GM23338 (cell line): ENCODE measurements at regions not wholly inside any gene's neighbourhood (a gene's known extent, or its start where the extent isn't known, plus 50 kb on each side); places are given as distances from the start of the nearest gene placed in this dataset.

Source experiments
- CREB1 ChIP-seq: fragments of 250-450 bp; sonication (Bioruptor Pico); IDR thresholded peaks from 2 replicates; pipeline ENCODE4 v1.5.0; 2020; ENCODE audit warnings: low read depth, mild to moderate bottlenecking, moderate library complexity
- EZH2 ChIP-seq: fragments of 200-600 bp; sonication (generic); IDR thresholded peaks from one replicate; pipeline ENCODE4 v1.8.0; 2017; ENCODE audit warnings: antibody characterized with exemption, mild to moderate bottlenecking, low read depth; ENCODE audit not compliant: unreplicated experiment
- EZH2phosphoT487 ChIP-seq: fragments of 200-600 bp; sonication (generic); IDR thresholded peaks from one replicate; pipeline ENCODE4 v1.8.1; 2018; ENCODE audit warnings: antibody characterized with exemption; ENCODE audit not compliant: unreplicated experiment
- JUNB ChIP-seq: IDR thresholded peaks from one replicate; pipeline ENCODE4 v1.6.1; 2016; ENCODE audit warnings: antibody characterized with exemption; ENCODE audit not compliant: unreplicated experiment
- NANOG ChIP-seq: IDR thresholded peaks from 2 replicates; pipeline ENCODE4 v1.6.1; 2016; ENCODE audit warnings: antibody characterized with exemption, borderline replicate concordance
- POLR2AphosphoS5 ChIP-seq: IDR thresholded peaks from 2 replicates; pipeline ENCODE4 v1.6.1; 2016; ENCODE audit warnings: antibody characterized with exemption, low read depth
- STAT1 ChIP-seq: IDR thresholded peaks from one replicate; pipeline ENCODE4 v1.6.1; 2016; ENCODE audit warnings: antibody characterized with exemption; ENCODE audit not compliant: unreplicated experiment
- ZNF331 ChIP-seq: fragments of 250-450 bp; sonication (Bioruptor Pico); IDR thresholded peaks from 2 replicates; pipeline ENCODE4 v1.5.0; 2020; ENCODE audit warnings: low read depth, mild to moderate bottlenecking, moderate library complexity
- TF ChIP-seq, protein P1 (sequence below), 2 experiments: fragments of 200-600 bp in 1 of 2; sonication (generic) in 1 of 2; conservative IDR thresholded peaks; 2 replicates each; pipeline versions ENCODE4 v1.5.1 to v1.6.1; 2016 to 2017; ENCODE audit warnings: antibody characterized with exemption in 2 of 2, low read depth in 2 of 2, mild to moderate bottlenecking in 2 of 2, moderate library complexity in 1 of 2
- TF ChIP-seq, protein P2 (sequence below): IDR thresholded peaks from 2 replicates; pipeline ENCODE4 v1.6.1; 2016; ENCODE audit warnings: antibody characterized with exemption
- TF ChIP-seq, protein P3 (sequence below): IDR thresholded peaks from one replicate; pipeline ENCODE4 v1.6.1; 2018; ENCODE audit warnings: antibody characterized with exemption; ENCODE audit not compliant: unreplicated experiment

DNA sequence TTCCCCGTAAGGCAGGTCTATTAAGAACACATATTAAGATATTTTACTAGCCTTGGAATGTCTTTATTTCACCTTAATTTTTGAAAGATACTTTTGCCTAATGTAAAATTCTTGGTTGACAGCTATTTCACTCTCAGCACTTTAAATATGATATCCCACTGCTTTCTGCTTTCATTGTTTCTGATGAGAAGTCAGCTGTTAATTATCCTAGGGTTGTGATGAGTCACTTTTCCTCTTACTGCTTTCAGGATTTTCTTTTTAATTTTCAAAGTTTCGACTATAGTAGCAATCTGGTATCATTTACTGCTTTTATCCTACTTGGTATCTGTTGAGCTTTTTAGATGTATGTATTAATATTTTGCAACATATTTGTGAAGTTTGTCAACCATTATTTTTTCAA lies 578.9 kb upstream of the ATP2B1 start:
- TF ChIP-seq, protein P1, sequence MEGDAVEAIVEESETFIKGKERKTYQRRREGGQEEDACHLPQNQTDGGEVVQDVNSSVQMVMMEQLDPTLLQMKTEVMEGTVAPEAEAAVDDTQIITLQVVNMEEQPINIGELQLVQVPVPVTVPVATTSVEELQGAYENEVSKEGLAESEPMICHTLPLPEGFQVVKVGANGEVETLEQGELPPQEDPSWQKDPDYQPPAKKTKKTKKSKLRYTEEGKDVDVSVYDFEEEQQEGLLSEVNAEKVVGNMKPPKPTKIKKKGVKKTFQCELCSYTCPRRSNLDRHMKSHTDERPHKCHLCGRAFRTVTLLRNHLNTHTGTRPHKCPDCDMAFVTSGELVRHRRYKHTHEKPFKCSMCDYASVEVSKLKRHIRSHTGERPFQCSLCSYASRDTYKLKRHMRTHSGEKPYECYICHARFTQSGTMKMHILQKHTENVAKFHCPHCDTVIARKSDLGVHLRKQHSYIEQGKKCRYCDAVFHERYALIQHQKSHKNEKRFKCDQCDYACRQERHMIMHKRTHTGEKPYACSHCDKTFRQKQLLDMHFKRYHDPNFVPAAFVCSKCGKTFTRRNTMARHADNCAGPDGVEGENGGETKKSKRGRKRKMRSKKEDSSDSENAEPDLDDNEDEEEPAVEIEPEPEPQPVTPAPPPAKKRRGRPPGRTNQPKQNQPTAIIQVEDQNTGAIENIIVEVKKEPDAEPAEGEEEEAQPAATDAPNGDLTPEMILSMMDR (conservative IDR thresholded peaks at IDR 0.05; ENCODE audit: low read depth in 2 of 2) = no peak
- TF ChIP-seq EZH2 (no peak), POLR2AphosphoS5 (no peak), JUNB (no peak), EZH2phosphoT487 (no peak), NANOG (no peak), CREB1 (CRISPR knock-in tag) (no peak), ZNF331 (CRISPR knock-in tag) (no peak), STAT1 (no peak)
- TF ChIP-seq, protein P2, sequence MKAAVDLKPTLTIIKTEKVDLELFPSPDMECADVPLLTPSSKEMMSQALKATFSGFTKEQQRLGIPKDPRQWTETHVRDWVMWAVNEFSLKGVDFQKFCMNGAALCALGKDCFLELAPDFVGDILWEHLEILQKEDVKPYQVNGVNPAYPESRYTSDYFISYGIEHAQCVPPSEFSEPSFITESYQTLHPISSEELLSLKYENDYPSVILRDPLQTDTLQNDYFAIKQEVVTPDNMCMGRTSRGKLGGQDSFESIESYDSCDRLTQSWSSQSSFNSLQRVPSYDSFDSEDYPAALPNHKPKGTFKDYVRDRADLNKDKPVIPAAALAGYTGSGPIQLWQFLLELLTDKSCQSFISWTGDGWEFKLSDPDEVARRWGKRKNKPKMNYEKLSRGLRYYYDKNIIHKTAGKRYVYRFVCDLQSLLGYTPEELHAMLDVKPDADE = no peak
- TF ChIP-seq, protein P3, sequence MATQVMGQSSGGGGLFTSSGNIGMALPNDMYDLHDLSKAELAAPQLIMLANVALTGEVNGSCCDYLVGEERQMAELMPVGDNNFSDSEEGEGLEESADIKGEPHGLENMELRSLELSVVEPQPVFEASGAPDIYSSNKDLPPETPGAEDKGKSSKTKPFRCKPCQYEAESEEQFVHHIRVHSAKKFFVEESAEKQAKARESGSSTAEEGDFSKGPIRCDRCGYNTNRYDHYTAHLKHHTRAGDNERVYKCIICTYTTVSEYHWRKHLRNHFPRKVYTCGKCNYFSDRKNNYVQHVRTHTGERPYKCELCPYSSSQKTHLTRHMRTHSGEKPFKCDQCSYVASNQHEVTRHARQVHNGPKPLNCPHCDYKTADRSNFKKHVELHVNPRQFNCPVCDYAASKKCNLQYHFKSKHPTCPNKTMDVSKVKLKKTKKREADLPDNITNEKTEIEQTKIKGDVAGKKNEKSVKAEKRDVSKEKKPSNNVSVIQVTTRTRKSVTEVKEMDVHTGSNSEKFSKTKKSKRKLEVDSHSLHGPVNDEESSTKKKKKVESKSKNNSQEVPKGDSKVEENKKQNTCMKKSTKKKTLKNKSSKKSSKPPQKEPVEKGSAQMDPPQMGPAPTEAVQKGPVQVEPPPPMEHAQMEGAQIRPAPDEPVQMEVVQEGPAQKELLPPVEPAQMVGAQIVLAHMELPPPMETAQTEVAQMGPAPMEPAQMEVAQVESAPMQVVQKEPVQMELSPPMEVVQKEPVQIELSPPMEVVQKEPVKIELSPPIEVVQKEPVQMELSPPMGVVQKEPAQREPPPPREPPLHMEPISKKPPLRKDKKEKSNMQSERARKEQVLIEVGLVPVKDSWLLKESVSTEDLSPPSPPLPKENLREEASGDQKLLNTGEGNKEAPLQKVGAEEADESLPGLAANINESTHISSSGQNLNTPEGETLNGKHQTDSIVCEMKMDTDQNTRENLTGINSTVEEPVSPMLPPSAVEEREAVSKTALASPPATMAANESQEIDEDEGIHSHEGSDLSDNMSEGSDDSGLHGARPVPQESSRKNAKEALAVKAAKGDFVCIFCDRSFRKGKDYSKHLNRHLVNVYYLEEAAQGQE = no peak
